Tibial nerve (tissue), 4 donors: ENCODE measurements at regions not wholly inside any gene's neighbourhood (a gene's known extent, or its start where the extent isn't known, plus 50 kb on each side); places are given as distances from the start of the nearest gene placed in this dataset.
"Not testable (repeated sequence)": the region's sequence is repeated elsewhere in the genome, so short reads cannot be mapped to it uniquely, and the experiment has no call there.

Source experiments
- DNase-seq, 2 donors: peaks; one replicate each; pipeline ENCODE4 v3.0.0-alpha.2; 2019; ENCODE audit warnings: low spot score in 2 of 2
- H3K27ac ChIP-seq, 4 donors: fragments of 200-600 bp; sonication (generic) in 3 of 4; one replicate each; pipeline ENCODE4 v1.5.1; 2017 to 2019; ENCODE audit warnings: mild to moderate bottlenecking in 1 of 4
- H3K27me3 ChIP-seq, 2 donors: fragments of 200-600 bp; sonication (generic) in 1 of 2; one replicate each; pipeline versions ENCODE4 v1.5.1 to v1.6.0; 2017 to 2019
- H3K36me3 ChIP-seq, 3 donors: fragments of 200-600 bp; sonication (generic); one replicate each; pipeline ENCODE4 v1.5.1; 2018 to 2019
- H3K4me1 ChIP-seq, 4 donors: fragments of 200-600 bp; sonication (generic) in 3 of 4; one replicate each; pipeline ENCODE4 v1.5.1; 2017 to 2019
- H3K4me3 ChIP-seq, 4 donors: fragments of 200-600 bp; sonication (generic) in 3 of 4; one replicate each; pipeline ENCODE4 v1.5.1; 2017 to 2019; ENCODE audit warnings: mild to moderate bottlenecking in 1 of 4, moderate library complexity in 1 of 4
- H3K9me3 ChIP-seq, 4 donors: fragments of 200-600 bp; sonication (generic) in 3 of 4; one replicate each; pipeline ENCODE4 v1.5.1; 2017 to 2019
- EP300 ChIP-seq, 2 donors: sonication (generic); formaldehyde crosslinking; IDR thresholded peaks; one replicate each; pipeline ENCODE4 v1.6.1; 2017; ENCODE audit warnings: antibody characterized with exemption in 2 of 2, mild to moderate bottlenecking in 1 of 2
- POLR2A ChIP-seq, 2 donors: fragments of 450-650 bp; IDR thresholded peaks; one replicate each; pipeline ENCODE4 v1.6.1; 2017; ENCODE audit warnings: antibody characterized with exemption in 2 of 2, mild to moderate bottlenecking in 2 of 2, moderate library complexity in 2 of 2
- WGBS, 2 donors: methylation state at CpG; one replicate each; pipeline ENCODE4 v1.1.5; 2018; 5-methylcytosine and 5-hydroxymethylcytosine counted together
- TF ChIP-seq, protein P1 (sequence below), 5 experiments: fragments of 200-600 bp in 3 of 5; fragments of 450-650 bp in 2 of 5; sonication (generic) in 3 of 5; IDR thresholded peaks; one replicate each; pipeline ENCODE4 v1.5.1; 2016 to 2019; ENCODE audit warnings: antibody characterized with exemption in 5 of 5, mild to moderate bottlenecking in 3 of 5, moderate library complexity in 2 of 5

GRCh38 chr5:54794135-54794975 is 191.0 kb downstream of the ESM1 start:
- no peaks in the 10 kb centered on the region for H3K36me3 ChIP-seq
- TF ChIP-seq, protein P1, sequence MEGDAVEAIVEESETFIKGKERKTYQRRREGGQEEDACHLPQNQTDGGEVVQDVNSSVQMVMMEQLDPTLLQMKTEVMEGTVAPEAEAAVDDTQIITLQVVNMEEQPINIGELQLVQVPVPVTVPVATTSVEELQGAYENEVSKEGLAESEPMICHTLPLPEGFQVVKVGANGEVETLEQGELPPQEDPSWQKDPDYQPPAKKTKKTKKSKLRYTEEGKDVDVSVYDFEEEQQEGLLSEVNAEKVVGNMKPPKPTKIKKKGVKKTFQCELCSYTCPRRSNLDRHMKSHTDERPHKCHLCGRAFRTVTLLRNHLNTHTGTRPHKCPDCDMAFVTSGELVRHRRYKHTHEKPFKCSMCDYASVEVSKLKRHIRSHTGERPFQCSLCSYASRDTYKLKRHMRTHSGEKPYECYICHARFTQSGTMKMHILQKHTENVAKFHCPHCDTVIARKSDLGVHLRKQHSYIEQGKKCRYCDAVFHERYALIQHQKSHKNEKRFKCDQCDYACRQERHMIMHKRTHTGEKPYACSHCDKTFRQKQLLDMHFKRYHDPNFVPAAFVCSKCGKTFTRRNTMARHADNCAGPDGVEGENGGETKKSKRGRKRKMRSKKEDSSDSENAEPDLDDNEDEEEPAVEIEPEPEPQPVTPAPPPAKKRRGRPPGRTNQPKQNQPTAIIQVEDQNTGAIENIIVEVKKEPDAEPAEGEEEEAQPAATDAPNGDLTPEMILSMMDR (IDR thresholded peaks at IDR 0.05), result no peak
- TF ChIP-seq EP300 (IDR thresholded peaks at IDR 0.05), result no peak
- TF ChIP-seq POLR2A (IDR thresholded peaks at IDR 0.05), result no peak
- no peak for DNase-seq
- no peaks in the 10 kb centered on the region for H3K27me3 ChIP-seq
- no peaks in the 10 kb centered on the region for H3K9me3 ChIP-seq
- H3K4me1 ChIP-seq, result peaks cover 0 to 17% (median 2%) of the 10 kb centered on the region in 4 donors
- H3K4me3 ChIP-seq, result no peak overlapping the region
- H3K27ac ChIP-seq, result no peak overlapping the region
- 94 to 95% methylated on average over 7 of the region's 7 CpGs for WGBS, 2 donors

- Histone ChIP-seq H3K27ac (no peak overlapping the region), H3K4me3 (no peak overlapping the region), H3K36me3 (no peaks in the 10 kb centered on the region), H3K27me3 (no peaks in the 10 kb centered on the region), H3K4me1 (peaks cover 0 to 17% (median 2%) of the 10 kb centered on the region in 4 donors), H3K9me3 (no peaks in the 10 kb centered on the region)
- 80 to 83% methylated on average over 4 of the region's 4 CpGs for WGBS, 2 donors
- no peak for DNase-seq
- TF ChIP-seq EP300 (IDR thresholded peaks at IDR 0.05) (no peak), POLR2A (IDR thresholded peaks at IDR 0.05) (no peak)
- TF ChIP-seq, protein P1 (IDR thresholded peaks at IDR 0.05), result no peak
Observed at GRCh38 chr5:54793468-54794134, 191.8 kb downstream of the ESM1 start.

- WGBS, 2 donors, result 39 to 91% methylated on average over 2 of the region's 2 CpGs
Observed at GRCh38 chr5:54792611-54793404, 192.6 kb downstream of the ESM1 start.

GRCh38 chr5:54787910-54788309 is 197.5 kb downstream of the ESM1 start:
- H3K27me3 ChIP-seq, H3K4me3 ChIP-seq, H3K9me3 ChIP-seq, H3K36me3 ChIP-seq, DNase-seq, H3K4me1 ChIP-seq, H3K27ac ChIP-seq: not testable (repeated sequence)
- 44 to 86% methylated on average over 3 of the region's 3 CpGs for WGBS, 2 donors

More at GRCh38 chr5:54792611-54793404, 192.6 kb downstream of the ESM1 start:
- H3K4me1 ChIP-seq, result peaks cover 0 to 17% (median 2%) of the 10 kb centered on the region in 4 donors
- H3K27ac ChIP-seq, result no peak overlapping the region
- H3K27me3 ChIP-seq, result no peaks in the 10 kb centered on the region
- H3K9me3 ChIP-seq, result peaks cover 0 to 5% (median 0%) of the 10 kb centered on the region in 4 donors
- TF ChIP-seq, protein P1 (IDR thresholded peaks at IDR 0.05), result no peak
- TF ChIP-seq EP300 (IDR thresholded peaks at IDR 0.05), result no peak
- no peak for TF ChIP-seq POLR2A (IDR thresholded peaks at IDR 0.05)
- no peaks in the 10 kb centered on the region for H3K36me3 ChIP-seq
- no peak overlapping the region for H3K4me3 ChIP-seq
- no peak for DNase-seq

DNA sequence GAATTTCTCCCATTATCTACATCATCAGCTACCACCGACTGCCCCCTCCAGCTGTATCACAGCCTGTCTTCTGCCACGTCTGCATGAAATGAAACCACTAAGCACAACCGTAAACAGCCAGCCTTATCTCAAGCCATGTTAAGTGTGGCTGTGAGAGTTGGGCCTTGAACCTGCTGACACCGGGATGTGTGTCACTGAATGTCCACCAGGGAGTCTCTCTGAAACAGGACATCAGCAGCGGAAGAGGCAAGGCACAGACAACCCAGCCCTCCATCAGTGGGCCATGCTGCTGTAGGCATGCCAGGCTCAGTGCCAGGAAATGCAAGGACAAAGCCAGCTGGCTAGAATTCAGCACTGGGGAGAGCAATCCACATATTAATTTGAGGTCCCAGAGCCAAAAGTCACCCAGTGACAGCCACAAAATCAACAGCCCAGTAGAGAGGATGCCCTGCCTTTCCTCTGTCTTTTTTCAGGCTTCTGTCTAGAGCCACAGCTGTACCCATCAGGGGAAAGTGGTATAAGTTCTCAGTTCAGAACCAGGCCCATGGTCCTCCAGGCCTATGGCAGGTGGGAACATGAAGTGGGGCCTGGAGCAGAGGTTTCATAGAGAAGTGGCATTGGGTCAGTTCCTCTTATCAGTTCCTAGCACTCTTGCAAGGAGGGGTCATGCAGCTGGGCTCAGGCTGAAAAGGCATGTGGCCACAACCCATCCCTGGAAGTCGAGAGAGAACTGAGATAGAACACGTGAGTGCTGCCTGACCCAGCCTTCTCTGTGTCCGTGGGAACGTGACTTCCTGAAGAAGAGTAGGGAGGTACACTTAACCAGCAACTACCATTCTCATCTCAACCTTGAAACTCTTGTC is 199.4 kb downstream of the ESM1 start:
- Histone ChIP-seq H3K4me1 (peaks cover 0 to 9% (median 4%) of the 10 kb centered on the region in 4 donors), H3K27me3 (no peaks in the 10 kb centered on the region), H3K27ac (peak overlapping the region in 1 of 4 donors; percentile 1), H3K36me3 (no peaks in the 10 kb centered on the region), H3K4me3 (no peak overlapping the region), H3K9me3 (peaks cover 0 to 5% (median 0%) of the 10 kb centered on the region in 4 donors)
- no peak for TF ChIP-seq POLR2A (IDR thresholded peaks at IDR 0.05)
- TF ChIP-seq, protein P1 (IDR thresholded peaks at IDR 0.05), result no peak
- TF ChIP-seq EP300 (IDR thresholded peaks at IDR 0.05), result peak in 1 of 2 donors; percentile 61
- peak; percentile 24 to 44 for DNase-seq
- WGBS, 2 donors, result 50 to 72% methylated on average over 8 to 9 of the region's 9 CpGs
